B cell (primary cell): ENCODE measurements at regions not wholly inside any gene's neighbourhood (a gene's known extent, or its start where the extent isn't known, plus 50 kb on each side); places are given as distances from the start of the nearest gene placed in this dataset.

Source experiments
- ATAC-seq: fragments of 200-7000 bp; cut with Tn5 transposase; one replicate; pipeline ENCODE4 v1.10.0; 2021; ENCODE audit warnings: low read depth, mild to moderate bottlenecking, moderate number of reproducible peaks, moderate library complexity
- CTCF ChIA-PET: fragments of 350-600 bp; sonication (Branson Sonifier 250); formaldehyde crosslinking; loops from one replicate; lab custom pipeline; 2021; ENCODE audit warnings: antibody characterized with exemption, inconsistent platforms; lab: Charles Lee
- POLR2A ChIA-PET: fragments of 350-600 bp; sonication (Branson Sonifier 250); formaldehyde crosslinking; loops from one replicate; lab custom pipeline; 2021; ENCODE audit warnings: antibody characterized with exemption; lab: Charles Lee
- DNase-seq: peaks from one replicate; pipeline ENCODE4 v3.0.0; 2013
- H2AFZ ChIP-seq: 2 replicates; pipeline ENCODE4 v1.6.1; 2012; ENCODE audit warnings: mild to moderate bottlenecking, low read depth, low read length; ENCODE audit not compliant: insufficient read depth, poor library complexity, severe bottlenecking
- H3K27ac ChIP-seq, 2 donors: 1 replicate in 1 of 2; 2 replicates in 1 of 2; pipeline ENCODE4 v1.5.1; 2012 to 2013; ENCODE audit warnings: low read length in 2 of 2, mild to moderate bottlenecking in 2 of 2, moderate library complexity in 1 of 2
- H3K27me3 ChIP-seq, 4 experiments: fragments of 200-600 bp in 1 of 4; sonication (generic) in 1 of 4; replicated peaks in 1 of 4; 1 replicate in 2 of 4; 2 replicates in 2 of 4; pipeline versions ENCODE4 v1.6.1 to v1.7.0; 2013 to 2016; ENCODE audit warnings: low read length in 3 of 4, mild to moderate bottlenecking in 2 of 4, mixed read lengths in 1 of 4, moderate library complexity in 1 of 4; ENCODE audit not compliant: insufficient read depth in 4 of 4, control insufficient read depth in 3 of 4; ENCODE audit errors: control extremely low read depth in 1 of 4
- H3K36me3 ChIP-seq, 2 experiments: replicated peaks in 1 of 2; 1 replicate in 1 of 2; 2 replicates in 1 of 2; pipeline versions ENCODE4 v1.6.1 to v1.7.1; 2013; ENCODE audit warnings: low read length in 1 of 2; ENCODE audit not compliant: insufficient read depth in 2 of 2, control insufficient read depth in 1 of 2; ENCODE audit errors: control extremely low read depth in 1 of 2, extremely low read depth in 1 of 2
- H3K4me1 ChIP-seq, 2 donors: fragments of 200-600 bp in 1 of 2; sonication (generic) in 1 of 2; 1 replicate in 1 of 2; 2 replicates in 1 of 2; pipeline versions ENCODE4 v1.5.1 to v1.6.1; 2013 to 2017; ENCODE audit warnings: low read length in 2 of 2; ENCODE audit not compliant: control insufficient read depth in 2 of 2, insufficient read depth in 2 of 2
- H3K4me2 ChIP-seq: replicated peaks from 2 replicates; pipeline ENCODE3; 2012; ENCODE audit warnings: mild to moderate bottlenecking, low read depth, low read length; ENCODE audit not compliant: poor library complexity, severe bottlenecking
- H3K4me3 ChIP-seq, 5 experiments: fragments of 200-600 bp in 1 of 5; sonication (generic) in 1 of 5; 1 replicate in 3 of 5; 2 replicates in 2 of 5; pipeline versions ENCODE4 v1.5.1 to v1.7.0; 2011 to 2016; ENCODE audit warnings: low read length in 4 of 5, mild to moderate bottlenecking in 4 of 5, low read depth in 2 of 5, control low read depth in 1 of 5, moderate library complexity in 1 of 5; ENCODE audit not compliant: insufficient read depth in 1 of 5; ENCODE audit errors: control extremely low read depth in 1 of 5, extremely low read depth in 1 of 5
- H3K79me2 ChIP-seq: fragments of 200-600 bp; sonication (generic); one replicate; pipeline ENCODE4 v1.6.0; 2016; ENCODE audit warnings: low read length; ENCODE audit not compliant: control insufficient read depth, insufficient read depth
- H3K9ac ChIP-seq: fragments of 200-600 bp; sonication (generic); 2 replicates; pipeline ENCODE4 v1.6.1; 2017; ENCODE audit warnings: mild to moderate bottlenecking, low read length, moderate library complexity
- H3K9me3 ChIP-seq, 3 donors: one replicate each; pipeline versions ENCODE4 v1.6.1 to v1.7.1; 2013; ENCODE audit warnings: low read length in 2 of 3; ENCODE audit not compliant: control insufficient read depth in 2 of 3, insufficient read depth in 1 of 3; ENCODE audit errors: control extremely low read depth in 1 of 3
- H4K20me1 ChIP-seq: 2 replicates; pipeline ENCODE4 v1.6.0; 2012; ENCODE audit warnings: mild to moderate bottlenecking, low read length; ENCODE audit not compliant: insufficient read depth, control insufficient read depth, poor library complexity, severe bottlenecking
- H3K27ac Mint-ChIP-seq: one replicate; pipeline ENCODE4 v1.8.0; 2021; ENCODE audit warnings: mixed read lengths
- H3K27me3 Mint-ChIP-seq: one replicate; pipeline ENCODE4 v1.8.0; 2021; ENCODE audit warnings: mixed read lengths
- H3K4me1 Mint-ChIP-seq: one replicate; pipeline ENCODE4 v1.8.0; 2021; ENCODE audit warnings: mixed read lengths
- H3K4me3 Mint-ChIP-seq: one replicate; pipeline ENCODE4 v1.8.0; 2021; ENCODE audit warnings: mixed read lengths
- H3K9me3 Mint-ChIP-seq: one replicate; pipeline ENCODE4 v1.8.0; 2022; ENCODE audit warnings: mixed read lengths; ENCODE audit not compliant: insufficient read depth
- EZH2 ChIP-seq: IDR thresholded peaks from 2 replicates; pipeline ENCODE4 v1.6.1; 2012; ENCODE audit warnings: borderline replicate concordance, low read depth, mild to moderate bottlenecking, moderate library complexity, low read length; ENCODE audit not compliant: insufficient read depth, poor library complexity, severe bottlenecking
- WGBS: methylation state at CpG from one replicate; pipeline ENCODE4 v1.1.5; 2013; ENCODE audit warnings: missing lambda C conversion rate; ENCODE audit not compliant: insufficient coverage; 5-methylcytosine and 5-hydroxymethylcytosine counted together
- intact Hi-C: fragments of 100-400 bp; cut with micrococcal nuclease; formaldehyde crosslinking; loops from one replicate; pipeline ENCODE4 v1.10.0; 2022
- TF ChIP-seq, protein P1 (sequence below): fragments of 200-600 bp; IDR thresholded peaks from one replicate; pipeline ENCODE4 v1.8.0; 2022; ENCODE audit warnings: antibody characterized with exemption, mild to moderate bottlenecking

DNA sequence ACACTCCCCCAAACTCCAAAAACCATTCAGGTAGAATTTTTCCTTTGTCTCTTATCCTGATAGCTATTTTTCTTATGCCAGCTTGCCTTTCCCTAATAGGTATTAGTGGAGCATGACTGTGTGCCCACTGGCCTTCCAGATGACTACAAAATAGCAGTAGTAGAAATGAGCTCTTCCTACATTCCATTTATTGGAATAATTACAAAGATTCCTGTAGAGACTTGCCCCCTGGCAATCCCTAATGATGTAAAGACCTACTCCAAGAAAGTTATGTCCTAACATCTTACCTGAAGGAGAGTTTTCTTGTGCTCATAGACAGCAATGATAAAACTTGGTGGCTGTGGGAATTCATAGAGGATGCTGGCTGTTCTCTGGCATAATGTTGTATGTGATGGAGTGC, 501.8 kb downstream of the GATA3 start:
- no peak overlapping the region for H3K9ac ChIP-seq
- no peaks in the 10 kb centered on the region for H3K27me3 Mint-ChIP-seq
- POLR2A ChIA-PET, result no interaction called here
- H3K4me1 Mint-ChIP-seq, result no peaks in the 10 kb centered on the region
- no peak for DNase-seq
- no peak overlapping the region for H2AFZ ChIP-seq
- no peaks in the 10 kb centered on the region for H3K79me2 ChIP-seq
- no peak overlapping the region for H3K27ac ChIP-seq
- CTCF ChIA-PET, result no interaction called here
- TF ChIP-seq, protein P1, sequence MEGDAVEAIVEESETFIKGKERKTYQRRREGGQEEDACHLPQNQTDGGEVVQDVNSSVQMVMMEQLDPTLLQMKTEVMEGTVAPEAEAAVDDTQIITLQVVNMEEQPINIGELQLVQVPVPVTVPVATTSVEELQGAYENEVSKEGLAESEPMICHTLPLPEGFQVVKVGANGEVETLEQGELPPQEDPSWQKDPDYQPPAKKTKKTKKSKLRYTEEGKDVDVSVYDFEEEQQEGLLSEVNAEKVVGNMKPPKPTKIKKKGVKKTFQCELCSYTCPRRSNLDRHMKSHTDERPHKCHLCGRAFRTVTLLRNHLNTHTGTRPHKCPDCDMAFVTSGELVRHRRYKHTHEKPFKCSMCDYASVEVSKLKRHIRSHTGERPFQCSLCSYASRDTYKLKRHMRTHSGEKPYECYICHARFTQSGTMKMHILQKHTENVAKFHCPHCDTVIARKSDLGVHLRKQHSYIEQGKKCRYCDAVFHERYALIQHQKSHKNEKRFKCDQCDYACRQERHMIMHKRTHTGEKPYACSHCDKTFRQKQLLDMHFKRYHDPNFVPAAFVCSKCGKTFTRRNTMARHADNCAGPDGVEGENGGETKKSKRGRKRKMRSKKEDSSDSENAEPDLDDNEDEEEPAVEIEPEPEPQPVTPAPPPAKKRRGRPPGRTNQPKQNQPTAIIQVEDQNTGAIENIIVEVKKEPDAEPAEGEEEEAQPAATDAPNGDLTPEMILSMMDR, result no peak
- no peak for TF ChIP-seq EZH2
- no peak overlapping the region for H3K4me3 Mint-ChIP-seq
- H3K4me1 ChIP-seq, result no peaks in the 10 kb centered on the region
- no peak overlapping the region for H3K4me3 ChIP-seq
- no peaks in the 10 kb centered on the region for H4K20me1 ChIP-seq
- ATAC-seq, result no peak
- no peak overlapping the region for H3K27ac Mint-ChIP-seq
- H3K9me3 Mint-ChIP-seq, result no peaks in the 10 kb centered on the region
- no peaks in the 10 kb centered on the region for H3K27me3 ChIP-seq
- intact Hi-C loops, result no loop called here
- no peaks in the 10 kb centered on the region for H3K36me3 ChIP-seq
- no peak overlapping the region for H3K4me2 ChIP-seq
- H3K9me3 ChIP-seq, result peaks cover 0 to 3% (median 0%) of the 10 kb centered on the region in 3 donors

DNA sequence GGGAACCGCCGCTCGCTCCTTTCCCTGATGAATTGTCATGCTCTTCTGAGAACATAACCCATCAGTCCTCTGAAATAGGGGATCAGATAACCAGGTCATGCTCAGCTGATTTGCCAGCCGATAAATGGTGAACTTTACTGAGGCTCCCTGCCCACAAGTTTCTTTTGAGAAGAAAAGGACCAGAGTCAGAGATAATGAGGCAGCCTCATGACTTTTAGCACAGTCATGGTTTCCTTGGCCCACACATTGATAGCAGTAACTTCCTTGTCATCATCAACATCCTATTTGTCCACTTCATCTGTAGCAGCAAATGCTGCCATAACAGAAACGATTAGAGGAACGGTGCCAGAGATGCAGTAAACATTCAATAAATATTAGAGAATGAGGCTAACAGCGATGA, 509.0 kb downstream of the GATA3 start:
- no peak for ATAC-seq
- POLR2A ChIA-PET, result no interaction called here
- Mint-ChIP-seq H3K27ac (no peak overlapping the region), H3K9me3 (peaks cover 4% of the 10 kb centered on the region), H3K4me3 (no peak overlapping the region), H3K4me1 (no peaks in the 10 kb centered on the region), H3K27me3 (no peaks in the 10 kb centered on the region)
- CTCF ChIA-PET, result no interaction called here
- Histone ChIP-seq H3K4me2 (no peak overlapping the region), H4K20me1 (no peaks in the 10 kb centered on the region), H3K4me1 (no peaks in the 10 kb centered on the region), H3K36me3 (no peaks in the 10 kb centered on the region), H2AFZ (no peak overlapping the region), H3K4me3 (no peak overlapping the region), H3K27me3 (no peaks in the 10 kb centered on the region), H3K9ac (no peak overlapping the region), H3K9me3 (peaks cover 0 to 3% (median 0%) of the 10 kb centered on the region in 3 donors), H3K27ac (no peak overlapping the region), H3K79me2 (no peaks in the 10 kb centered on the region)
- no peak for DNase-seq
- 97% methylated on average over 5 of the region's 7 CpGs for WGBS
- no peak for TF ChIP-seq EZH2
- TF ChIP-seq, protein P1, result no peak
- intact Hi-C loops, result no loop called here
